ENCODE measurements at regions not wholly inside any gene's neighbourhood (a gene's known extent, or its start where the extent isn't known, plus 50 kb on each side); places are given as distances from the start of the nearest gene placed in this dataset.

- no peak overlapping the region for H3K27ac Mint-ChIP-seq
- no peaks in the 10 kb centered on the region for H4K20me1 ChIP-seq (replicated peaks; ENCODE audit: insufficient read depth)
- H3K4me3 Mint-ChIP-seq = no peak overlapping the region
- TF ChIP-seq POLR2AphosphoS5 (IDR thresholded peaks at IDR 0.05; ENCODE audit: low read depth) = no peak
- no peak for TF ChIP-seq REST (IDR thresholded peaks at IDR 0.05; ENCODE audit: unreplicated experiment)
- TF ChIP-seq, protein P1, sequence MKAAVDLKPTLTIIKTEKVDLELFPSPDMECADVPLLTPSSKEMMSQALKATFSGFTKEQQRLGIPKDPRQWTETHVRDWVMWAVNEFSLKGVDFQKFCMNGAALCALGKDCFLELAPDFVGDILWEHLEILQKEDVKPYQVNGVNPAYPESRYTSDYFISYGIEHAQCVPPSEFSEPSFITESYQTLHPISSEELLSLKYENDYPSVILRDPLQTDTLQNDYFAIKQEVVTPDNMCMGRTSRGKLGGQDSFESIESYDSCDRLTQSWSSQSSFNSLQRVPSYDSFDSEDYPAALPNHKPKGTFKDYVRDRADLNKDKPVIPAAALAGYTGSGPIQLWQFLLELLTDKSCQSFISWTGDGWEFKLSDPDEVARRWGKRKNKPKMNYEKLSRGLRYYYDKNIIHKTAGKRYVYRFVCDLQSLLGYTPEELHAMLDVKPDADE (IDR thresholded peaks at IDR 0.05) = no peak
- no peak for TF ChIP-seq EZH2phosphoT487 (IDR thresholded peaks at IDR 0.05; ENCODE audit: unreplicated experiment)
- TF ChIP-seq EZH2 (IDR thresholded peaks at IDR 0.05; ENCODE audit: low read depth, unreplicated experiment) = no peak
- no peak for TF ChIP-seq STAT1 (IDR thresholded peaks at IDR 0.05; ENCODE audit: unreplicated experiment)
- no peak for TF ChIP-seq ZNF331 (CRISPR knock-in tag; IDR thresholded peaks at IDR 0.05; ENCODE audit: low read depth)
- H3K27ac ChIP-seq (ENCODE audit: low read depth) = no peak overlapping the region
- H3K27me3 Mint-ChIP-seq (ENCODE audit: insufficient read depth, low read depth, poor library complexity) = no peaks in the 10 kb centered on the region
- 0 out of 2 replicates have a peak overlapping the region, but pooled peaks have one; percentile 28 for H2AFZ ChIP-seq
- H3K4me2 ChIP-seq = no peak overlapping the region
- H3K4me1 Mint-ChIP-seq = no peaks in the 10 kb centered on the region; the same call in 1 of the 3 replicates
- no peaks in the 10 kb centered on the region for H3K4me1 ChIP-seq (ENCODE audit: insufficient read depth)
- no peak for DNase-seq (ENCODE audit: low spot score)
- H3K9me2 ChIP-seq (ENCODE audit: insufficient read depth) = no peaks in the 10 kb centered on the region
- no peaks in the 10 kb centered on the region for H3K36me3 Mint-ChIP-seq (ENCODE audit: low read depth)
- H3K36me3 ChIP-seq (ENCODE audit: insufficient read depth) = no peaks in the 10 kb centered on the region
- ATAC-seq = no peak
- H3K4me3 ChIP-seq = no peak overlapping the region
- H3F3A ChIP-seq (replicated peaks; ENCODE audit: low read depth) = no peaks in the 10 kb centered on the region
- no peaks in the 10 kb centered on the region for H3K79me2 ChIP-seq (replicated peaks; ENCODE audit: insufficient read depth)
- H3K27me3 ChIP-seq (ENCODE audit: insufficient read depth) = no peaks in the 10 kb centered on the region
- H3K9me3 Mint-ChIP-seq = no peaks in the 10 kb centered on the region
Measured at GRCh38 chr11:32219320-32219719, 128.4 kb downstream of the RCN1 start.

- H3K36me3 Mint-ChIP-seq (ENCODE audit: low read depth) = no peaks in the 10 kb centered on the region
- H4K20me1 ChIP-seq (replicated peaks; ENCODE audit: insufficient read depth) = no peaks in the 10 kb centered on the region
- H3K27ac Mint-ChIP-seq = no peak overlapping the region
- no peaks in the 10 kb centered on the region for H3K9me3 Mint-ChIP-seq
- no peak overlapping the region for H3K4me3 ChIP-seq
- peaks cover 4% of the 10 kb centered on the region; the same call in 2 of the 3 replicates for H3K4me1 Mint-ChIP-seq
- no peak overlapping the region for H3K27ac ChIP-seq (ENCODE audit: low read depth)
- no peaks in the 10 kb centered on the region for H3K27me3 Mint-ChIP-seq (ENCODE audit: insufficient read depth, low read depth, poor library complexity)
- H3K4me2 ChIP-seq = no peak overlapping the region
- H3F3A ChIP-seq (replicated peaks; ENCODE audit: low read depth) = no peaks in the 10 kb centered on the region
- no peaks in the 10 kb centered on the region for H3K27me3 ChIP-seq (ENCODE audit: insufficient read depth)
- DNase-seq (ENCODE audit: low spot score) (no peak), ATAC-seq (no peak)
- H2AFZ ChIP-seq = peak overlapping the region; percentile 38; the same call in 1 of the 2 replicates
- no peak overlapping the region for H3K4me3 Mint-ChIP-seq
- no peaks in the 10 kb centered on the region for H3K4me1 ChIP-seq (ENCODE audit: insufficient read depth)
- H3K36me3 ChIP-seq (ENCODE audit: insufficient read depth) = no peaks in the 10 kb centered on the region
- H3K79me2 ChIP-seq (replicated peaks; ENCODE audit: insufficient read depth) = no peaks in the 10 kb centered on the region
- no peaks in the 10 kb centered on the region; the same call in 1 of the 2 replicates for H3K9me2 ChIP-seq (ENCODE audit: insufficient read depth)
- TF ChIP-seq CREB1 (CRISPR knock-in tag; IDR thresholded peaks at IDR 0.05; ENCODE audit: low read depth) = no peak
- no peak for TF ChIP-seq ZNF331 (CRISPR knock-in tag; IDR thresholded peaks at IDR 0.05; ENCODE audit: low read depth)
- no peak for TF ChIP-seq STAT1 (IDR thresholded peaks at IDR 0.05; ENCODE audit: unreplicated experiment)
- no peak for TF ChIP-seq EZH2 (IDR thresholded peaks at IDR 0.05; ENCODE audit: low read depth, unreplicated experiment)
- no peak for TF ChIP-seq NANOG (IDR thresholded peaks at IDR 0.05; ENCODE audit: borderline replicate concordance)
- TF ChIP-seq, protein P1 (IDR thresholded peaks at IDR 0.05) = no peak
- TF ChIP-seq, protein P2, sequence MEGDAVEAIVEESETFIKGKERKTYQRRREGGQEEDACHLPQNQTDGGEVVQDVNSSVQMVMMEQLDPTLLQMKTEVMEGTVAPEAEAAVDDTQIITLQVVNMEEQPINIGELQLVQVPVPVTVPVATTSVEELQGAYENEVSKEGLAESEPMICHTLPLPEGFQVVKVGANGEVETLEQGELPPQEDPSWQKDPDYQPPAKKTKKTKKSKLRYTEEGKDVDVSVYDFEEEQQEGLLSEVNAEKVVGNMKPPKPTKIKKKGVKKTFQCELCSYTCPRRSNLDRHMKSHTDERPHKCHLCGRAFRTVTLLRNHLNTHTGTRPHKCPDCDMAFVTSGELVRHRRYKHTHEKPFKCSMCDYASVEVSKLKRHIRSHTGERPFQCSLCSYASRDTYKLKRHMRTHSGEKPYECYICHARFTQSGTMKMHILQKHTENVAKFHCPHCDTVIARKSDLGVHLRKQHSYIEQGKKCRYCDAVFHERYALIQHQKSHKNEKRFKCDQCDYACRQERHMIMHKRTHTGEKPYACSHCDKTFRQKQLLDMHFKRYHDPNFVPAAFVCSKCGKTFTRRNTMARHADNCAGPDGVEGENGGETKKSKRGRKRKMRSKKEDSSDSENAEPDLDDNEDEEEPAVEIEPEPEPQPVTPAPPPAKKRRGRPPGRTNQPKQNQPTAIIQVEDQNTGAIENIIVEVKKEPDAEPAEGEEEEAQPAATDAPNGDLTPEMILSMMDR (conservative IDR thresholded peaks at IDR 0.05; ENCODE audit: low read depth in 2 of 2) = no peak
- no peak for TF ChIP-seq POLR2AphosphoS5 (IDR thresholded peaks at IDR 0.05; ENCODE audit: low read depth)
- no peak for TF ChIP-seq EZH2phosphoT487 (IDR thresholded peaks at IDR 0.05; ENCODE audit: unreplicated experiment)
Measured at GRCh38 chr11:32221476-32222032, 130.7 kb downstream of the RCN1 start.

Data from GM23338 (cell line).